Hematopoietic multipotent progenitor cell treated with erythropoietin and hydrocortisone succinate and interleukin-3 and kit ligand, for 6 days (in vitro differentiated cells): ENCODE measurements at regions not wholly inside any gene's neighbourhood (a gene's known extent, or its start where the extent isn't known, plus 50 kb on each side); places are given as distances from the start of the nearest gene placed in this dataset.

ENCODE experiments used
- DNase-seq: peaks from one replicate; pipeline ENCODE4 v3.0.0-alpha.2; 2015

GRCh38 chr6:73901986-73902385, 206.0 kb downstream of the CD109 start:
- no peak for DNase-seq

GRCh38 chr6:73901311-73901710, 205.3 kb downstream of the CD109 start:
- DNase-seq = no peak

- no peak for DNase-seq
These were observed 202.6 kb downstream of the CD109 start for GRCh38 chr6:73898599-73898998.

- no peak for DNase-seq
These were observed 197.7 kb downstream of the CD109 start for GRCh38 chr6:73893696-73894095.

GRCh38 chr6:73888050-73888449, 192.0 kb downstream of the CD109 start:
- DNase-seq = no peak

GRCh38 chr6:73885393-73885792, 189.4 kb downstream of the CD109 start:
- no peak for DNase-seq

GRCh38 chr6:73884540-73884939, 188.5 kb downstream of the CD109 start:
- no peak for DNase-seq

GRCh38 chr6:73879501-73880293, 183.7 kb downstream of the CD109 start:
- DNase-seq = no peak

GRCh38 chr6:73878403-73878802, 182.4 kb downstream of the CD109 start:
- no peak for DNase-seq
